ENCODE measurements at regions not wholly inside any gene's neighbourhood (a gene's known extent, or its start where the extent isn't known, plus 50 kb on each side); places are given as distances from the start of the nearest gene placed in this dataset.

DNA sequence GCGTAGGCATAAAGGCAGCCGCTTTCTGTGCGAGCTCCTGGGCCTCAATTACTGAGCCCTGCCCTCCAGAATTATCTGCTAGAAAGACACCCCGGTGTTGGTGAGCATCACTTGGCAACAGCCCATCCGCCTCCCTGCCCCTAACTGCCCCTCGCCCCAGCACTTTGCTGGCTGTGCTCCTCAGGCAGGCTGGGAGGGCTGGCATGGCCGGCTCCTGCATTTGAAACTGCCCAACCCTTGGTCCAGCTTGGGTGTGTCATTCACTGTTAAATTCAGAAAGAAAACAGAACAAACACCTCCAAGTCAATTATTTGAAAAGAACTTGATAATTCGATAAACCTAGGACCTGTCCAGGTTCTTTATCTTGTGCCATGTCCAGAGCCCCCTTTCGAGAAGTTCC lies 334.2 kb downstream of the IRX2 start:
- H3K27ac ChIP-seq (ENCODE audit: low read depth, low read length), result no peak overlapping the region
- no peaks in the 10 kb centered on the region for H3K4me1 ChIP-seq (ENCODE audit: control insufficient read depth, insufficient read depth, low read length)
- H3K36me3 ChIP-seq (ENCODE audit: control insufficient read depth, insufficient read depth, low read length), result no peaks in the 10 kb centered on the region
- no peak overlapping the region for H3K9ac ChIP-seq (ENCODE audit: low read length)
- peaks cover 2% of the 10 kb centered on the region; the same call in 1 of the 2 replicates for H3K27me3 ChIP-seq (ENCODE audit: control insufficient read depth, insufficient read depth, low read length)
- no peak overlapping the region for H3K4me3 ChIP-seq (ENCODE audit: low read depth, low read length)
- peaks cover 14% of the 10 kb centered on the region; the same call in 1 of the 2 replicates for H3K9me3 ChIP-seq (ENCODE audit: control insufficient read depth, insufficient read depth, low read depth, low read length)

DNA sequence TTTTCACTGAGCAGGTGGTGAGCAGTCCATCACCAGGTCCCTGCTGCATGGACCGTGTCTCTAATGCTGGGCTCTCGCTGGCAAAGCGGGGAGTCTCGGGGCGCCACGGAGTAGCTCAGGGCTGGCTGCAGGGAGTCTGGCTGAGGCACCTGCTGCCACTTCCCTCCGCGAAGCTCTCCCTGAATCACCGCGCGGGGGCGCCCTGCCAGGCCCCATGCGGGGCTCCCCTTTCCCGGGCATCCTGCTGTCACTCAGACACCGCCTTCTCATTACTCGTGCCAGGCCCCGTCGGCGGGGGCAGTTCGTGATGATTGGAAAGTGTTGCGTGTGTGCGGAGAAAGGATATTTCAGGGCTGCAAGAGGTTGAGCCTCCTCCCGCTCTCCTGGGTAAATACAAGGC lies 335.8 kb downstream of the IRX2 start:
- Histone ChIP-seq H3K9me3 (ENCODE audit: control insufficient read depth, insufficient read depth, low read depth, low read length) (0 out of 2 replicates have a peak, but pooled peaks cover 6% of the 10 kb centered on the region), H3K4me1 (ENCODE audit: control insufficient read depth, insufficient read depth, low read length) (no peaks in the 10 kb centered on the region), H3K36me3 (ENCODE audit: control insufficient read depth, insufficient read depth, low read length) (no peaks in the 10 kb centered on the region), H3K27me3 (ENCODE audit: control insufficient read depth, insufficient read depth, low read length) (peaks cover 2% of the 10 kb centered on the region; the same call in 1 of the 2 replicates), H3K27ac (ENCODE audit: low read depth, low read length) (no peak overlapping the region), H3K9ac (ENCODE audit: low read length) (no peak overlapping the region), H3K4me3 (ENCODE audit: low read depth, low read length) (no peak overlapping the region)

DNA sequence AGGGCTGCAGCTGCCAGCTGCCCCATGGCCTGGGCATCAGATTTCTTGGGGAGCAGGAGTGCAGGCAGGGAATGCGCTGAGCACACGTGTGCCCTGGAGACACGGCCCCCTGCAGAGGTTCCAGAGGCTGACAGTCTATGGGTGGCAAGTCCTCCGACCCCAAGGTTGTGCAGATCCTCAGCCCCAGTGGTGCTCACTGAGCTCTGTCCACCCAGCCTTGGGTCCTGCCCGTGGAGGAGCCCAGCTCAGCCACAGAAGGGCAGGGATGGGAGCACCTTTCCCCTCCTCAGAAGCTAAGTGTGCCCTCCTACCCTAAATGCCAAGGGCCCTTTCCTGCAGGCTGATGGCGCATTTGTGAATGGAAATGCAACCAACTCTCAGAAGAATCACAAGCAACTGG lies 341.0 kb downstream of the IRX2 start:
- Histone ChIP-seq H3K27ac (ENCODE audit: low read depth, low read length) (no peak overlapping the region), H3K36me3 (ENCODE audit: control insufficient read depth, insufficient read depth, low read length) (no peaks in the 10 kb centered on the region), H3K9me3 (ENCODE audit: control insufficient read depth, insufficient read depth, low read depth, low read length) (no peaks in the 10 kb centered on the region), H3K4me1 (ENCODE audit: control insufficient read depth, insufficient read depth, low read length) (no peaks in the 10 kb centered on the region), H3K27me3 (ENCODE audit: control insufficient read depth, insufficient read depth, low read length) (no peaks in the 10 kb centered on the region), H3K4me3 (ENCODE audit: low read depth, low read length) (no peak overlapping the region), H3K9ac (ENCODE audit: low read length) (no peak overlapping the region)

DNA sequence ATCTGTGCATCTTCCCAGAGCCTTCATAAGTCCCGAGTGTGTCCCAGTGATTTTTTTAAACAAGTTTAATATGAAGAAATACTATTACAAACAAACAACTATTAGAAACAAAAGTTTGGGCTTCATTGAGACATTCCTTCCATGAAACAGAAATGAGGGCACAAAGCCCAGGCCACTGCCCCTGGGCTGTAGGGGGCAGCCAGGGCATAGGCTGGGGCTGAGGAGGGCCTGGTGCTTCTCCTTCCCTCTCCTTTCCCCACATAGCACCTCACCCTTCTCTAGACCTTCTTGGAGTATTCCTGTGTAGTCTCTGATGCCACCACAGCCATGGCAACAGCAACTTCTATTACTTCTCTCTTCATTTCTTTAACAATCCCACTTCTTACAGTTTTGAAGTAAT lies 348.2 kb downstream of the IRX2 start:
- H3K4me3 ChIP-seq (ENCODE audit: low read depth, low read length), result no peak overlapping the region

DNA sequence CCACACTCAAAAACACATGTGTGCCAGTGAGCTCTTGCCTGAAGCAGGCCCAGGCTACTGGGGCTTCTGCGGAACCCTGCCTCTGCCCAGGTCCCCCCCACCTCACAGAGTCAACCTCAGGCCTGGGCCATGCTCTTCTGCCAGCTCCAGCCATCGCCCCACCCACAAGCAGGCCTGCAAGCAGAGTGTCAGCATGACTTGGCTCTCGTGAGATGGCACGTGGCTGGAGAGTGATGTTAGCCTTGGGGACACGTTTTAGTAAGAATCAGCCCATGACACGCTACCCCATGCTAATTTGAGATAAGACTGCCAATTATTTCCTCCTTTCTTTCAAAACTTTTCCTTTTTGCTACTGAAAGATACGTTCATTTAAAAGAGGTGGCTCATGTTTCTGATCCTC lies 351.7 kb downstream of the IRX2 start:
- H3K36me3 ChIP-seq (ENCODE audit: control insufficient read depth, insufficient read depth, low read length), result no peaks in the 10 kb centered on the region
- no peaks in the 10 kb centered on the region for H3K27me3 ChIP-seq (ENCODE audit: control insufficient read depth, insufficient read depth, low read length)
- peaks cover 10% of the 10 kb centered on the region for H3K9me3 ChIP-seq (ENCODE audit: control insufficient read depth, insufficient read depth, low read depth, low read length)
- no peak overlapping the region for H3K4me3 ChIP-seq (ENCODE audit: low read depth, low read length)
- no peak overlapping the region for H3K27ac ChIP-seq (ENCODE audit: low read depth, low read length)
- no peak overlapping the region for H3K9ac ChIP-seq (ENCODE audit: low read length)
- H3K4me1 ChIP-seq (ENCODE audit: control insufficient read depth, insufficient read depth, low read length), result no peaks in the 10 kb centered on the region

More for the DNA sequence above, 348.2 kb downstream of the IRX2 start:
- Histone ChIP-seq H3K4me1 (ENCODE audit: control insufficient read depth, insufficient read depth, low read length) (no peaks in the 10 kb centered on the region), H3K9ac (ENCODE audit: low read length) (no peak overlapping the region), H3K9me3 (ENCODE audit: control insufficient read depth, insufficient read depth, low read depth, low read length) (peaks cover 10% of the 10 kb centered on the region), H3K27me3 (ENCODE audit: control insufficient read depth, insufficient read depth, low read length) (no peaks in the 10 kb centered on the region), H3K36me3 (ENCODE audit: control insufficient read depth, insufficient read depth, low read length) (no peaks in the 10 kb centered on the region), H3K27ac (ENCODE audit: low read depth, low read length) (no peak overlapping the region)

DNA sequence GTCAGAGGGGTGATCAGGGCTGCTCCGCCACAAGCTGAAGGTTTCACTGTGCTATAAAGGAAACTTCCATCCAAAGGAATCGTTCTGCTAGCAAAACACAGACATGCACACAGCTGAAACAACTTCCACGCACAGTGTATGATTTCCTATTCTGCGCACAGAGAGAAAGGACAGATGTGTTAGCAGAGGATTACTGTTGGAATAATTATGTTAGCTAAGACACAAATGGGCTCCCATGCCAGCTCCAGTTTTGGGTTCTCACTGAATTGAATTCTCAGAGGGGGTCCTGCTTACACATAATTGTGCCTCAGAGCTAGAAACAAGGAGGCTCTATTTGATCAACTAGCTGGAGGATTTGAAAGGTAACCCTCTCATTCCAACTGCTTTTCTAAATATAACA lies 352.4 kb downstream of the IRX2 start:
- Histone ChIP-seq H3K9me3 (ENCODE audit: control insufficient read depth, insufficient read depth, low read depth, low read length) (peaks cover 10% of the 10 kb centered on the region), H3K4me3 (ENCODE audit: low read depth, low read length) (no peak overlapping the region), H3K9ac (ENCODE audit: low read length) (no peak overlapping the region), H3K36me3 (ENCODE audit: control insufficient read depth, insufficient read depth, low read length) (no peaks in the 10 kb centered on the region), H3K4me1 (ENCODE audit: control insufficient read depth, insufficient read depth, low read length) (no peaks in the 10 kb centered on the region), H3K27me3 (ENCODE audit: control insufficient read depth, insufficient read depth, low read length) (no peaks in the 10 kb centered on the region), H3K27ac (ENCODE audit: low read depth, low read length) (no peak overlapping the region)

DNA sequence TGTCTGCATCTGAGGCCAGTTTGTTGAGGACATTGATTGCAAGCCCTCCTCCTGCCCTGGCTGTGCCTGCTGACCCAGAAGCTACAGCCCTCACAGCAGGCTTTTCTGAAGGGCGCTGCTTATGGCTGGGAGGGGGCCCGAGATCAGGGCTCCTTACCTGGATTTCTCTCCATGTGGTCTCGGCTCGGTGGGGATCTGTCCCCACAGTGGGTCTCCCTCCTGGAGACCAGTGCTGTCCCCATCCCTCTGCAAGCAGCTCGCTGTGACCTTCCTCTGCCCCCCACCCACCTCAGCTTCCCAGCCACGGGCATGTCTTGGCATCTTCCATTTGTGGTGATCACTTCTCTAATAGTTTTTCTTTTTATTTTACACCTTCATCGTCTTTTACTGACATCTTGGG lies 357.9 kb downstream of the IRX2 start:
- Histone ChIP-seq H3K9me3 (ENCODE audit: control insufficient read depth, insufficient read depth, low read depth, low read length) (no peaks in the 10 kb centered on the region), H3K36me3 (ENCODE audit: control insufficient read depth, insufficient read depth, low read length) (no peaks in the 10 kb centered on the region), H3K4me3 (ENCODE audit: low read depth, low read length) (no peak overlapping the region), H3K4me1 (ENCODE audit: control insufficient read depth, insufficient read depth, low read length) (no peaks in the 10 kb centered on the region), H3K27ac (ENCODE audit: low read depth, low read length) (no peak overlapping the region), H3K27me3 (ENCODE audit: control insufficient read depth, insufficient read depth, low read length) (no peaks in the 10 kb centered on the region), H3K9ac (ENCODE audit: low read length) (no peak overlapping the region)

DNA sequence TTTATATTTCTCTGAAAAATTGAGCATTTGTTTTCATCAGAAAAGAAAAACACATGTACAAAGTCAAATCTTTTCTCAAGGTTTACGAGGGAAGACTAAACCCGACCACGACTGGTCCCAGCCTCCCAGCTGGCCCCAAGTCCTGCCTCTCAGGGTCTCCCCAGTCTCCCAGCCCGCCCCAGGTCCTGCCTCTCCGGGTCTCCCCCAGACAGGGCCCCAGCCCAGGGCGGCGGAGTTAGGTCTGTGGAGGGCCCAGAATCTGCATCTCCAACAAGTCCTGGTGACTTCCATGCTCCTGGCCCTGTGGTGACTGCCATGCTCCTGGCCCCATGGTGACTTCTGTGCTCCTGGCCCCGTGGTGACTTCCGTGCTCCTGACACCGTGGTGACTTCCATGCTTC lies 359.9 kb downstream of the IRX2 start:
- Histone ChIP-seq H3K27ac (ENCODE audit: low read depth, low read length) (no peak overlapping the region), H3K4me3 (ENCODE audit: low read depth, low read length) (no peak overlapping the region), H3K9me3 (ENCODE audit: control insufficient read depth, insufficient read depth, low read depth, low read length) (no peaks in the 10 kb centered on the region), H3K4me1 (ENCODE audit: control insufficient read depth, insufficient read depth, low read length) (no peaks in the 10 kb centered on the region), H3K27me3 (ENCODE audit: control insufficient read depth, insufficient read depth, low read length) (no peaks in the 10 kb centered on the region), H3K9ac (ENCODE audit: low read length) (no peak overlapping the region), H3K36me3 (ENCODE audit: control insufficient read depth, insufficient read depth, low read length) (no peaks in the 10 kb centered on the region)

DNA sequence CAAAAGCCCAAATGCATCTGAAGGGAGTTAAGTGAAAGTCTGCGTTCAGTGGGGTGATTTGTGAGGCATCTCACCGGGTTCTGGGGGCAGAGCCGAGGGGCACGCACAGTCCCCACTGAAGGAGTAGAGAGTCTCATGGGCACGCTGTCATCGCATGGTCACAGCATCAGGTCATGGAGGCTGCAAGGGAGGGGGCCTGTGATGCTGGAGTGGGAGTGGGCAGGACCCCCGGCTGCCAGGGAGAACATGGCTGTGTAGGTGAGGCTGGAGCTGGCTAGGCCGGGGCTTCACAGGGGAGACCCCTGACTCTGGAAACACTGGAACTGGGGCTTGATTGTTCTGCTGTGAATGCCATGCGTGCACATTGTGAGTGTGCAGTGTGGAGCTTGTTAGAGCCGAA lies 360.5 kb downstream of the IRX2 start:
- Histone ChIP-seq H3K9me3 (ENCODE audit: control insufficient read depth, insufficient read depth, low read depth, low read length) (no peaks in the 10 kb centered on the region), H3K27ac (ENCODE audit: low read depth, low read length) (no peak overlapping the region), H3K27me3 (ENCODE audit: control insufficient read depth, insufficient read depth, low read length) (no peaks in the 10 kb centered on the region), H3K9ac (ENCODE audit: low read length) (no peak overlapping the region), H3K36me3 (ENCODE audit: control insufficient read depth, insufficient read depth, low read length) (no peaks in the 10 kb centered on the region), H3K4me3 (ENCODE audit: low read depth, low read length) (no peak overlapping the region), H3K4me1 (ENCODE audit: control insufficient read depth, insufficient read depth, low read length) (no peaks in the 10 kb centered on the region)

DNA sequence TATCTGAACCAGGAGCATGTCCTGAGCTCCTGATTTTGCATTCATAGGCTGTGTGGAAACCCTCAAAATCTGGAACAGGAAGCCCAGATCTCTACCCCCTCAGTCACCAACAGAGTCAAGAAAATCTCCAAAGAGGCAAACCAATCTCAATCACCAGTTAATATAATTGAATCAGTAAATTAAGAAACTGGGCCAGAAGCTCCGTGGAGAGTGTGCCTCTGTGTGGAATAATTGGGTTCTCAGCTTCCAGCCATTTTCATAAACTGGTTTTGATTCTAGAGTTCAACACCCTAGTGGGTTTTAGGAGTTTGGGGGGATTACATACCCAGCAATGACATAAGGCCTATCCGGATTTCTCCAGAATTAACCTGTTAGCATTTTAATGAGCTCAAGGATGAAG lies 362.9 kb downstream of the IRX2 start:
- no peaks in the 10 kb centered on the region for H3K27me3 ChIP-seq (ENCODE audit: control insufficient read depth, insufficient read depth, low read length)
- H3K27ac ChIP-seq (ENCODE audit: low read depth, low read length), result no peak overlapping the region
- H3K36me3 ChIP-seq (ENCODE audit: control insufficient read depth, insufficient read depth, low read length), result no peaks in the 10 kb centered on the region
- H3K4me3 ChIP-seq (ENCODE audit: low read depth, low read length), result no peak overlapping the region
- no peak overlapping the region for H3K9ac ChIP-seq (ENCODE audit: low read length)
- no peaks in the 10 kb centered on the region for H3K4me1 ChIP-seq (ENCODE audit: control insufficient read depth, insufficient read depth, low read length)
- H3K9me3 ChIP-seq (ENCODE audit: control insufficient read depth, insufficient read depth, low read depth, low read length), result no peaks in the 10 kb centered on the region

DNA sequence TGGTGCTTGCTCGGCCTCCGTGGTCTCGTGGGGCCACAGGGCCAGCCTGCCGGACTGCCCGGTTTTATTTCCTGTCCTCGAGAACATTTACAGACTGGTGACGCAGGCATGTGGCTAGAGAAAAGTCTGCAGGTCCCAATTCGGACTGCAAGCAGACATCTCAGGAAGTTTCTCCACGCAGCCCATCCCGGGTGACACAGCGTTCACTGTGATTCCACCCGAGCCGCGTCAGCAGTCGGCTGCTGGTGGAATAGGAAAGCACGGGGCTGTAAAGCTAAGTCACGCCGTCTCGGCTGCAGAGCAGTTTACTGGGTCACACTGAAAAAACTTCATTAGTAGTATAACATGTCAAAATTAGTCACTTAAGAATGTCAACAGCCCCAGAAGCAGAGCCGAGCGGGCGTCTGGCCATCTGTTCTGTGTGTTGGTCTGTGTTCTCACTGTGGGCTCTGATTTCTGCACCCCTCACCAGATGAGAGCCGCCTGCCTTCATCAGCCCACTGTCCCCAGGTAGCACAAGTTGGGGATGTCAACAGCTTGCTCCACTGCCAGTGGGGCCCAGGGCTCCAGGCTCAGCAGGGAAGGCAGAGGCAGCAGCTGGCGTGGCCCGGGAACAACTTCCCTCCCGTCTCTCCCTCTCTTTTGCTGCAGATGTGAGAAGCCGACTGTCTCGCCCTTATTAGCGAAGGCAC lies 363.7 kb downstream of the IRX2 start:
- H3K4me1 ChIP-seq (ENCODE audit: control insufficient read depth, insufficient read depth, low read length), result no peaks in the 10 kb centered on the region
- H3K4me3 ChIP-seq (ENCODE audit: low read depth, low read length), result no peak overlapping the region
- no peak overlapping the region for H3K27ac ChIP-seq (ENCODE audit: low read depth, low read length)
- no peaks in the 10 kb centered on the region for H3K9me3 ChIP-seq (ENCODE audit: control insufficient read depth, insufficient read depth, low read depth, low read length)
- H3K36me3 ChIP-seq (ENCODE audit: control insufficient read depth, insufficient read depth, low read length), result no peaks in the 10 kb centered on the region
- H3K27me3 ChIP-seq (ENCODE audit: control insufficient read depth, insufficient read depth, low read length), result no peaks in the 10 kb centered on the region
- no peak overlapping the region for H3K9ac ChIP-seq (ENCODE audit: low read length)

DNA sequence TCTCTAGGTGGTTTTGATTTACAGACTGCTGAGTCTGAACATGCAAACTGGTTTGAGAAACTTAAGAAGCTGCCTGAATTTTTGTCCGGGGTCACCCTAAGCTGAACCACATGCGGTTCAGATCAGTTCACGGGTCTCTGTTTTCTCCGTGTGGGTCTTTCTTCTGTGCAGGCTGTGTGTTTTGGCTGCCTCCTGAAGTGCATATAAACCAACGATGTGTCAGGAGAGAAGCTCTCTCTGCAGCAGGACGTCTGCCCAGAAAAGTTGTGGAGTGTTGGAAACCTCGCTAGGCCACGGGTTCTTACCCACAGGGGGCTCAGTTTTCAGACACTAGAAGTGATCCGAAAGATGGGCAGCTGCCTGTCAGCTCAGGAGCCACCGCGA lies 364.2 kb downstream of the IRX2 start:
- H3K36me3 ChIP-seq (ENCODE audit: control insufficient read depth, insufficient read depth, low read length), result no peaks in the 10 kb centered on the region
- H3K27me3 ChIP-seq (ENCODE audit: control insufficient read depth, insufficient read depth, low read length), result no peaks in the 10 kb centered on the region

More for the DNA sequence above, 364.2 kb downstream of the IRX2 start:
- Histone ChIP-seq H3K9ac (ENCODE audit: low read length) (no peak overlapping the region), H3K4me3 (ENCODE audit: low read depth, low read length) (no peak overlapping the region), H3K27ac (ENCODE audit: low read depth, low read length) (no peak overlapping the region), H3K9me3 (ENCODE audit: control insufficient read depth, insufficient read depth, low read depth, low read length) (no peaks in the 10 kb centered on the region), H3K4me1 (ENCODE audit: control insufficient read depth, insufficient read depth, low read length) (no peaks in the 10 kb centered on the region)

Measured in HUES6 (cell line).